Left lung (tissue), 4 donors: ENCODE measurements at regions not wholly inside any gene's neighbourhood (a gene's known extent, or its start where the extent isn't known, plus 50 kb on each side); places are given as distances from the start of the nearest gene placed in this dataset.

Experiments
- ATAC-seq: fragments of 200-7000 bp; cut with Tn5 transposase; one replicate; pipeline ENCODE4 v1.9.1; 2020; ENCODE audit warnings: moderate library complexity
- DNase-seq, 4 donors: peaks; one replicate each; pipeline ENCODE4 v3.0.0-alpha.2; 2013 to 2020
- H3K27ac ChIP-seq, 2 donors: fragments of 200-600 bp; sonication (generic) in 1 of 2; one replicate each; pipeline versions ENCODE4 v1.5.0 to v1.8.0; 2020 to 2021
- H3K27me3 ChIP-seq, 2 donors: fragments of 200-600 bp; sonication (generic) in 1 of 2; one replicate each; pipeline versions ENCODE4 v1.5.0 to v1.8.0; 2020 to 2021
- H3K36me3 ChIP-seq, 2 donors: fragments of 200-600 bp; sonication (generic) in 1 of 2; one replicate each; pipeline versions ENCODE4 v1.5.0 to v1.8.0; 2020 to 2021
- H3K4me1 ChIP-seq, 2 donors: fragments of 200-600 bp; one replicate each; pipeline ENCODE4 v1.8.0; 2021
- H3K4me3 ChIP-seq, 2 donors: fragments of 200-600 bp; sonication (generic) in 1 of 2; one replicate each; pipeline versions ENCODE4 v1.5.0 to v1.8.0; 2020 to 2021; ENCODE audit warnings: mild to moderate bottlenecking in 1 of 2
- H3K9me3 ChIP-seq, 2 donors: fragments of 200-600 bp; sonication (generic) in 1 of 2; one replicate each; pipeline versions ENCODE4 v1.5.0 to v1.8.0; 2020 to 2021
- CTCF ChIP-seq, 2 donors: fragments of 200-600 bp; sonication (generic) in 1 of 2; IDR thresholded peaks; one replicate each; pipeline versions ENCODE4 v1.5.0 to v1.8.0; 2021; ENCODE audit warnings: antibody characterized with exemption in 2 of 2
- intact Hi-C, 2 donors: fragments of 100-400 bp; cut with DNase I; formaldehyde crosslinking; loops; one replicate each; pipeline versions ENCODE4 v1.11.2 to v1.14.2; 2022
- donor health status: DM: no; HTN: yes; CAD: no.
- donor health status: DM: no; HTN: no; CAD: no.

DNA sequence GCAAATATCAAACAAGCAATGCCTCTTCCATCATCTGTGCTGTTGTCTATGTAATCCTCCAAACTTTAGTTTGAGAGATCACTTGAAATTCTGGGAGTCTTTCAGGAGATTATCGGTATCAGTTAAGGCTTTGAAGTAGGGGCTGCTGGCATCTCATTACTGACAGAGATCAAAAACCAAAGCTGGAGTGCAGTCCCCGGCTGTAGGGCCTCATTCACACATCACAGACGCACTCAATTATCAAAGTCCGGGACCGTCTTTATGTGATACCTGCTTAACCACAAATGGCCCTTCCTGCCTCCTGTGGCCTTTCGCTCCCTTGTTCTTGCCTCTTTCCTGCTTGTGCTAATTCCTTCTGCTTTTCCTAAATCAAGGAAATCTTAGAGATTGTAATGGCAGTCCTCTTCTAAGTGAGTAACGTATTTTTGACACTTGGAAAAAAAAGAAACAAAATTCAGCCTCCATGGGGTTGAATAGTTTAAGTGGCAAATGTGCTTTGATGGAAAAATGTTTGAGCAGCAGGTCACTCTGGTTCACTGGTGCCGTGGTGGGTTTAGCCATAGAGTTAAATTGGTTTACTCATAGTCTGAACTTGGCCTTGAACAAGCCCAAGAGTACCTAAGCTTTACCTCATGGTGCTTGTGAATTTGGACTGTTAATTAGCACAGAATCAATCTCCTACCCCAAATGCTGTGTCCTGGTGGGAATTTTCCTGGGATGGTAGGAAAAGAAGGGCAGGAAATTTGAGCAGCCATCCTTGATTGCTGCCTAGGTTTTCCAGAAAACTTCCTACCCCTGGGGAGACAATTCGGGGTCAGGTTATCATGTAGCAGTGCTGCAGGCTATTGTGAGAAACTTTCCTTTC lies 178.9 kb upstream of the LYZL1 start:
- no peak for TF ChIP-seq CTCF (IDR thresholded peaks at IDR 0.05)
- DNase-seq (no peak), ATAC-seq (no peak)

GRCh38 chr10:29112827-29113615 lies 175.8 kb upstream of the LYZL1 start:
- no peak for TF ChIP-seq CTCF (IDR thresholded peaks at IDR 0.05)
- intact Hi-C loops = no loop called here
- H3K36me3 ChIP-seq = no peaks in the 10 kb centered on the region
- no peak for ATAC-seq
- H3K4me3 ChIP-seq = no peak overlapping the region
- no peak overlapping the region for H3K27ac ChIP-seq
- peaks cover 0 to 21% of the 10 kb centered on the region in 2 donors for H3K9me3 ChIP-seq
- no peaks in the 10 kb centered on the region for H3K4me1 ChIP-seq
- no peak for DNase-seq
- no peaks in the 10 kb centered on the region for H3K27me3 ChIP-seq

More for the DNA sequence above, 178.9 kb upstream of the LYZL1 start:
- intact Hi-C loops = no loop called here
- Histone ChIP-seq H3K4me1 (no peaks in the 10 kb centered on the region), H3K27me3 (no peaks in the 10 kb centered on the region), H3K4me3 (no peak overlapping the region), H3K27ac (no peak overlapping the region), H3K36me3 (no peaks in the 10 kb centered on the region), H3K9me3 (no peaks in the 10 kb centered on the region)

- Histone ChIP-seq H3K36me3 (no peaks in the 10 kb centered on the region), H3K4me1 (no peaks in the 10 kb centered on the region), H3K27me3 (no peaks in the 10 kb centered on the region), H3K9me3 (peaks cover 0 to 26% of the 10 kb centered on the region in 2 donors), H3K27ac (no peak overlapping the region), H3K4me3 (no peak overlapping the region)
- DNase-seq (no peak), ATAC-seq (no peak)
- intact Hi-C loops = no loop called here
- TF ChIP-seq CTCF (IDR thresholded peaks at IDR 0.05) = no peak
Observed at GRCh38 chr10:29113616-29113945, 175.3 kb upstream of the LYZL1 start.

- ATAC-seq (no peak), DNase-seq (no peak)
- no peaks in the 10 kb centered on the region for H3K4me1 ChIP-seq
- intact Hi-C loops = no loop called here
- H3K27me3 ChIP-seq = no peaks in the 10 kb centered on the region
- no peaks in the 10 kb centered on the region for H3K36me3 ChIP-seq
- no peak for TF ChIP-seq CTCF (IDR thresholded peaks at IDR 0.05)
- no peak overlapping the region for H3K27ac ChIP-seq
- peaks cover 0 to 29% of the 10 kb centered on the region in 2 donors for H3K9me3 ChIP-seq
- H3K4me3 ChIP-seq = no peak overlapping the region
Observed at GRCh38 chr10:29114141-29114540, 174.7 kb upstream of the LYZL1 start.

- no peak for TF ChIP-seq CTCF (IDR thresholded peaks at IDR 0.05)
- Histone ChIP-seq H3K4me1 (no peaks in the 10 kb centered on the region), H3K9me3 (peaks cover 0 to 34% of the 10 kb centered on the region in 2 donors), H3K4me3 (no peak overlapping the region), H3K36me3 (no peaks in the 10 kb centered on the region), H3K27me3 (no peaks in the 10 kb centered on the region), H3K27ac (no peak overlapping the region)
- intact Hi-C loops = no loop called here
- ATAC-seq (no peak), DNase-seq (no peak)
Observed at GRCh38 chr10:29117781-29118180, 171.1 kb upstream of the LYZL1 start.
